Body of pancreas (tissue), 4 donors: ENCODE measurements at regions not wholly inside any gene's neighbourhood (a gene's known extent, or its start where the extent isn't known, plus 50 kb on each side); places are given as distances from the start of the nearest gene placed in this dataset.

Experiments used
- ATAC-seq: fragments of 150-250 bp; one replicate; pipeline ENCODE4 v1.9.1; 2016
- DNase-seq, 4 donors: peaks; one replicate each; pipeline ENCODE4 v3.0.0-alpha.2; 2019
- H3K27ac ChIP-seq, 4 donors: fragments of 200-600 bp; sonication (generic); 1 replicate in 3 of 4; 2 replicates in 1 of 4; pipeline versions ENCODE4 v1.5.1 to v1.6.1; 2016 to 2019; ENCODE audit warnings: mild to moderate bottlenecking in 1 of 4, mixed read lengths in 1 of 4, moderate library complexity in 1 of 4
- H3K27me3 ChIP-seq, 2 donors: fragments of 200-600 bp; sonication (generic); one replicate each; pipeline ENCODE4 v1.6.0; 2016; ENCODE audit warnings: mild to moderate bottlenecking in 1 of 2
- H3K36me3 ChIP-seq, 2 donors: fragments of 200-600 bp; sonication (generic); replicated peaks in 1 of 2; 2 replicates each; pipeline ENCODE4 v1.5.1; 2016; ENCODE audit warnings: low read depth in 2 of 2; ENCODE audit not compliant: insufficient read depth in 1 of 2
- H3K4me1 ChIP-seq: fragments of 200-600 bp; sonication (generic); one replicate; pipeline ENCODE4 v1.6.0; 2016
- H3K4me3 ChIP-seq, 2 donors: fragments of 200-600 bp; sonication (generic); 1 replicate in 1 of 2; 2 replicates in 1 of 2; pipeline ENCODE4 v1.5.1; 2016 to 2019
- H3K9me3 ChIP-seq, 3 donors: fragments of 200-600 bp; sonication (generic); 1 replicate in 2 of 3; 2 replicates in 1 of 3; pipeline ENCODE4 v1.5.1; 2016
- POLR2A ChIP-seq, 3 donors: fragments of 450-650 bp; IDR thresholded peaks; one replicate each; pipeline ENCODE4 v1.6.1; 2016; ENCODE audit warnings: antibody characterized with exemption in 3 of 3, mild to moderate bottlenecking in 2 of 3
- WGBS, 2 donors: methylation state at CpG; one replicate each; pipeline ENCODE4 v1.1.5; 2017; 5-methylcytosine and 5-hydroxymethylcytosine counted together
- intact Hi-C: fragments of 100-400 bp; cut with DNase I; formaldehyde crosslinking; loops from one replicate; pipeline ENCODE4 v1.15.1; 2023
- TF ChIP-seq, protein P1 (sequence below), 7 experiments: fragments of 450-650 bp in 4 of 7; fragments of 200-600 bp in 3 of 7; sonication (generic) in 3 of 7; IDR thresholded peaks; one replicate each; pipeline ENCODE4 v1.5.1; 2016 to 2019; ENCODE audit warnings: antibody characterized with exemption in 7 of 7

DNA sequence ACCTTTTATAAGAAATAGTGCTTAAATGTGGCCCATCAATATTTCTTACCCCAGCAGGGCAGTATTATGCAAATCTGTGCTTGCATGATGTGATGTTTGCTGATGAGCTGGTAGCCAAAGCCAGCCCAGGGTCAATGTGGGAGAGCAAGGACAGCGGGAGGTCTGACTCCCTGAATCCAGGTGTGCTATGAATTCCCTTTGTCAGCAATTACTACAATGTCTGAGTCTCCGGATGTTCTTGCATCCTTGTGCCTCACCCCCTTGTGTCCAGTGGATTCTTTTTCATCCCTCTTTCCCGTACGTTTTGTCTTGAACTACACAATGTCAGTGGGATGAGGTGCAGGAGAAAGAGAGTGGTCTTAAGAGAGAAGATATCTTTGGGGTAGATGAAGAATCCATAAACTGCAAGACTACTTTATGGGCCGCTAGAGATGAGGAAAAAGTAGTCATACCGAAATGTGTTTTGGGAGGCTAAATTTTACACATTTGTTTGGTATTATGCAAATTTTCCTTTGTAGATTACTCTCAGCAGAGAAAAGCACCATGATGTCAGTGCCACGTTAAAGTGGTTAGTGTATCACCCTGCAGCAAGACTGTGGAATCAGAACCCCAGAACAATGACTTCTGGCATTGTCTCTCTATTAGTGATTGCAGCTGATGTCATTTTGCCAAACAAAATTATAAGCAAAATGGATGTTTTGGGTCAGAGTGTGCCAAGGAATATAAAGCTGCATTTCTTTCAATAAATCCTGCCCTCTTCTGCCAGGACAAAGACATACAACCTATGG is 53.5 kb upstream of the TSHZ3 start:
- Histone ChIP-seq H3K9me3 (no peaks in the 10 kb centered on the region), H3K27me3 (no peaks in the 10 kb centered on the region), H3K27ac (no peak overlapping the region), H3K36me3 (no peaks in the 10 kb centered on the region), H3K4me3 (no peak overlapping the region), H3K4me1 (no peaks in the 10 kb centered on the region)
- TF ChIP-seq, protein P1, sequence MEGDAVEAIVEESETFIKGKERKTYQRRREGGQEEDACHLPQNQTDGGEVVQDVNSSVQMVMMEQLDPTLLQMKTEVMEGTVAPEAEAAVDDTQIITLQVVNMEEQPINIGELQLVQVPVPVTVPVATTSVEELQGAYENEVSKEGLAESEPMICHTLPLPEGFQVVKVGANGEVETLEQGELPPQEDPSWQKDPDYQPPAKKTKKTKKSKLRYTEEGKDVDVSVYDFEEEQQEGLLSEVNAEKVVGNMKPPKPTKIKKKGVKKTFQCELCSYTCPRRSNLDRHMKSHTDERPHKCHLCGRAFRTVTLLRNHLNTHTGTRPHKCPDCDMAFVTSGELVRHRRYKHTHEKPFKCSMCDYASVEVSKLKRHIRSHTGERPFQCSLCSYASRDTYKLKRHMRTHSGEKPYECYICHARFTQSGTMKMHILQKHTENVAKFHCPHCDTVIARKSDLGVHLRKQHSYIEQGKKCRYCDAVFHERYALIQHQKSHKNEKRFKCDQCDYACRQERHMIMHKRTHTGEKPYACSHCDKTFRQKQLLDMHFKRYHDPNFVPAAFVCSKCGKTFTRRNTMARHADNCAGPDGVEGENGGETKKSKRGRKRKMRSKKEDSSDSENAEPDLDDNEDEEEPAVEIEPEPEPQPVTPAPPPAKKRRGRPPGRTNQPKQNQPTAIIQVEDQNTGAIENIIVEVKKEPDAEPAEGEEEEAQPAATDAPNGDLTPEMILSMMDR (IDR thresholded peaks at IDR 0.05) = no peak
- no peak for TF ChIP-seq POLR2A (IDR thresholded peaks at IDR 0.05)
- 51 to 62% methylated on average over 7 of the region's 7 CpGs for WGBS, 2 donors
- DNase-seq (no peak), ATAC-seq (no peak)
- intact Hi-C loops = no loop called here

DNA sequence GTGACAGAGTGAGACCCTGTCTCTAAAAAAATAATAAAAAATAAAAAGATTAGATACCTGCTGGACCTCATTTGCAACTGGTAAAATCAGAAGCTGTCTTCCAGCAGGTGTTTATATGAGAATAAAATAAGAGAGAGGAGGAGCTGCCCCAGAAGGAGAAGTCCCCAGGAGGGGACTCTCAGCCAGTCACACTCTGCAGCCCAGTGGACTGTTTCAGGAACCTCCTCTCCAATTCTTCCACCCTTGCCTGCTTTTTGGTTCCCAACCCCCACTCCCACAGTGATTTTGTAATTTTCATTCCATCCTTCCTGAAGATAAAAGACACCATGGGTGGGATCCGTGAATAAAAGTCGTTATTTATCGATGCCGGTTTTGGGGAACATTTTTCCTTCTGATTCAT is 56.9 kb upstream of the TSHZ3 start:
- 78 to 81% methylated on average over 4 of the region's 4 CpGs for WGBS, 2 donors
- Histone ChIP-seq H3K27ac (no peak overlapping the region), H3K9me3 (no peaks in the 10 kb centered on the region), H3K4me1 (no peaks in the 10 kb centered on the region), H3K27me3 (no peaks in the 10 kb centered on the region), H3K4me3 (no peak overlapping the region), H3K36me3 (no peaks in the 10 kb centered on the region)
- no peak for ATAC-seq
- DNase-seq = no peak
- intact Hi-C loops = no loop called here
- no peak for TF ChIP-seq POLR2A (IDR thresholded peaks at IDR 0.05)
- TF ChIP-seq, protein P1 (IDR thresholded peaks at IDR 0.05) = no peak

DNA sequence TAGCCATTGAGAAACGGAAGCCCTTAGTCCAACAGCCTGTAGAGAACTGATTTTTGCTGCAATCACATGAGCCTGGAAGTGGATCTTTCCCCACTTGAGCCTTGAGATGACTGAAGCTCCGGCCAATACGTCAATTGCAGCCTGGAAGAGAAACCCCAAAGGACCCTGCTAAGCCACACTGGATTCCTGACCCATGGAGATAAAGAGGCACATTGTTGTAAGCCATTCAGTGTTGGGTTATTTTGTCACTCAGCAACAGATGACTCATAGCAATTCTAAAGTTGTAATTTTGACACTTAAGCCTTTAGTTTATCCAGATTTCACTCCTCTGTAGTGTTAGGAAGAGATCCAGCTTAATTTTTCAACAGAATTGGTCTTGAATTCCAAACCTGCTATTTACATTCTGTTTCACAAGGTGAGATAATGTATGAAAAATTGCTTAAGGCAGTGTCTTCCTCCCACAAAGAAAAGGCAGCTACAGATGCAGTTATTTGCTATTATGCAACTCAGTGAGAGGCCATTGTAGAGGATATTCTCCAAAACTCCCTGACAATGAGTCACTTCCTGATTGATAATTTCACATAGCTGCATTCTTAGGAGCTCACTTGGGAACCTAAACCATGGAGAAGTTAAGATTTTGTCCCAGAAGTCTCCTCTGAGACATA is 59.4 kb upstream of the TSHZ3 start:
- intact Hi-C loops = no loop called here
- peak; percentile 45 for ATAC-seq
- no peak overlapping the region for H3K27ac ChIP-seq

DNA sequence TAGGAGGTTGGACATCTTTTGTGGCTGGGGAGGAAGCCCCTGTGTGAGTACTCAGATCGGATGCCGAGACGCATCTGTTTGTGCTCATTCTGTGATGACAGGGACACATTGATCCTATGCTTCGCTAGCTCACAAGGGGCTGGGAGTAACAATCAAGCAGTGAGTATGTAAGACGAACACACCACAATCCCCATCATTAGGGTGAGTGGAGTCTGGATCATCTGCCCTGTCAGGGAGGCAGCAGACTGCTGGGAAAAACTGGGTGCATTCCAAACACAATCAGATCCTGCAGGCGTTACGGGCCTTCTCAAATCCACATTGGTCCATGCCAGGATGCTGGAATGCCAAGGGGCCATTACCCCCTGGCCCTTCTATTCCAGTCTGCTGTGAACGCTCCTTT is 64.1 kb upstream of the TSHZ3 start:
- intact Hi-C loops = no loop called here
- WGBS, 2 donors = 60 to 68% methylated on average over 8 of the region's 8 CpGs
- H3K9me3 ChIP-seq = no peaks in the 10 kb centered on the region
- no peak for TF ChIP-seq POLR2A (IDR thresholded peaks at IDR 0.05)
- TF ChIP-seq, protein P1 (IDR thresholded peaks at IDR 0.05) = no peak
- H3K27ac ChIP-seq = no peak overlapping the region
- no peak overlapping the region for H3K4me3 ChIP-seq
- no peaks in the 10 kb centered on the region for H3K27me3 ChIP-seq
- ATAC-seq (no peak), DNase-seq (no peak)
- no peaks in the 10 kb centered on the region for H3K4me1 ChIP-seq
- H3K36me3 ChIP-seq = no peaks in the 10 kb centered on the region

More for the DNA sequence above, 59.4 kb upstream of the TSHZ3 start:
- peak in 1 of 4 donors; percentile 4 for DNase-seq
- Histone ChIP-seq H3K36me3 (no peaks in the 10 kb centered on the region), H3K27me3 (no peaks in the 10 kb centered on the region), H3K4me1 (no peaks in the 10 kb centered on the region), H3K4me3 (no peak overlapping the region), H3K9me3 (no peaks in the 10 kb centered on the region)
- TF ChIP-seq, protein P1 (IDR thresholded peaks at IDR 0.05) = no peak
- no peak for TF ChIP-seq POLR2A (IDR thresholded peaks at IDR 0.05)
- 66 to 79% methylated on average over 3 of the region's 3 CpGs for WGBS, 2 donors
